Panc1 (cell line): ENCODE measurements at regions not wholly inside any gene's neighbourhood (a gene's known extent, or its start where the extent isn't known, plus 50 kb on each side); places are given as distances from the start of the nearest gene placed in this dataset.

Source experiments
- ATAC-seq: fragments of 200-7000 bp; cut with Tn5 transposase; 2 replicates; pipeline ENCODE4 v1.9.1; 2020; ENCODE audit warnings: mild to moderate bottlenecking, moderate library complexity
- BruUV-seq: library from RNA; stranded (reverse); fragments of 400-500 nt; replicated peaks from 2 replicates; lab custom pipeline; 2021; lab: Mats Ljungman, UMichigan
- CTCF ChIA-PET: fragments of 300-600 bp; sonication (Branson Sonifier 250); formaldehyde crosslinking; loops from one replicate; lab custom pipeline; 2022; ENCODE audit warnings: antibody characterized with exemption; lab: Charles Lee
- POLR2A ChIA-PET: fragments of 300-600 bp; sonication (Branson Sonifier 250); formaldehyde crosslinking; loops from one replicate; lab custom pipeline; 2022; ENCODE audit warnings: antibody characterized with exemption; lab: Charles Lee
- DNase-seq: peaks from one replicate; pipeline ENCODE4 v3.0.0-alpha.2; 2010; ENCODE audit warnings: low read depth, low spot score
- H3K27ac ChIP-seq: 2 replicates; pipeline ENCODE4 v1.5.1; 2011; ENCODE audit warnings: mild to moderate bottlenecking, low read length, inconsistent platforms
- H3K27me3 ChIP-seq: fragments of 200-500 bp; sonication (Bioruptor generic); 2 replicates; pipeline ENCODE4 v1.6.0; 2014; ENCODE audit warnings: low read length, inconsistent platforms; ENCODE audit not compliant: control insufficient read depth, insufficient read depth
- H3K36me3 ChIP-seq: fragments of 200-500 bp; sonication (Bioruptor generic); 2 replicates; pipeline ENCODE4 v1.5.1; 2014; ENCODE audit warnings: inconsistent platforms, mild to moderate bottlenecking, low read length, moderate library complexity; ENCODE audit not compliant: control insufficient read depth, insufficient read depth
- H3K4me1 ChIP-seq: 2 replicates; pipeline ENCODE4 v1.5.1; 2011; ENCODE audit warnings: inconsistent platforms, mild to moderate bottlenecking, low read length, moderate library complexity; ENCODE audit not compliant: control insufficient read depth, insufficient read depth
- H3K4me3 ChIP-seq, 2 experiments: 2 replicates each; pipeline ENCODE4 v1.5.1; 2011 to 2012; ENCODE audit warnings: low read depth in 2 of 2, low read length in 2 of 2, mild to moderate bottlenecking in 2 of 2, inconsistent platforms in 1 of 2, moderate library complexity in 1 of 2
- H3K9me3 ChIP-seq: fragments of 200-500 bp; sonication (Bioruptor generic); 2 replicates; pipeline ENCODE4 v1.5.1; 2014; ENCODE audit warnings: low read depth, mild to moderate bottlenecking, inconsistent platforms, low read length, moderate library complexity; ENCODE audit not compliant: control insufficient read depth, insufficient read depth
- CTCF ChIP-seq: fragments of 450-650 bp; IDR thresholded peaks from 2 replicates; pipeline ENCODE4 v1.5.1; 2017; ENCODE audit warnings: mild to moderate bottlenecking
- POLR2AphosphoS5 ChIP-seq: IDR thresholded peaks from 2 replicates; pipeline ENCODE4 v1.6.1; 2012; ENCODE audit warnings: mild to moderate bottlenecking, low read depth, low read length, moderate library complexity
- REST ChIP-seq, 2 experiments: IDR thresholded peaks; 2 replicates each; pipeline ENCODE4 v1.6.1; 2011 to 2012; ENCODE audit warnings: low read depth in 2 of 2, control low read depth in 1 of 2, low read length in 1 of 2, mild to moderate bottlenecking in 1 of 2, moderate library complexity in 1 of 2; ENCODE audit not compliant: insufficient read depth in 1 of 2
- SIN3A ChIP-seq: IDR thresholded peaks from 2 replicates; pipeline ENCODE4 v1.6.1; 2012; ENCODE audit warnings: low read depth, mild to moderate bottlenecking, low read length, moderate library complexity, borderline replicate concordance; ENCODE audit not compliant: insufficient read depth
- TCF7L2 ChIP-seq: IDR thresholded peaks from 2 replicates; pipeline ENCODE4 v1.6.1; 2011; ENCODE audit warnings: mild to moderate bottlenecking, low read depth, low read length, inconsistent platforms
- in situ Hi-C: cut with HindIII; loops from 2 replicates; pipeline ENCODE4 v1.10.0; 2016; ENCODE audit warnings: low sequenced_read_pairs, low pct_unique_long_range_greater_than_20kb
- intact Hi-C: fragments of 100-400 bp; cut with micrococcal nuclease; formaldehyde crosslinking; loops from one replicate; pipeline ENCODE4 v1.10.0; 2022; ENCODE audit not compliant: unreplicated experiment

- Histone ChIP-seq H3K27me3 (no peaks in the 10 kb centered on the region), H3K4me3 (no peak overlapping the region), H3K27ac (no peak overlapping the region), H3K9me3 (no peaks in the 10 kb centered on the region; the same call in 1 of the 2 replicates), H3K4me1 (no peaks in the 10 kb centered on the region), H3K36me3 (no peaks in the 10 kb centered on the region)
- intact Hi-C loops (no loop called here), in situ Hi-C loops (no loop called here)
- no TSS peak for BruUV-seq
- ATAC-seq (no peak), DNase-seq (no peak)
- ChIA-PET CTCF (no interaction called here), POLR2A (no interaction called here)
- TF ChIP-seq POLR2AphosphoS5, result no peak
- TF ChIP-seq TCF7L2, result no peak
- TF ChIP-seq SIN3A, result no peak
- TF ChIP-seq CTCF, result no peak
- TF ChIP-seq REST (IDR thresholded peaks at IDR 0.05; ENCODE audit: insufficient read depth in 1 of 2, low read depth in 2 of 2, low read length in 1 of 2), result no peak
These were observed 190.4 kb downstream of the GPR37 start for GRCh38 chr7:124575176-124575575.

- ATAC-seq (no peak), DNase-seq (no peak)
- no peak overlapping the region for H3K4me3 ChIP-seq
- intact Hi-C loops, result no loop called here
- TF ChIP-seq CTCF (no peak), POLR2AphosphoS5 (no peak), TCF7L2 (no peak), REST (IDR thresholded peaks at IDR 0.05; ENCODE audit: insufficient read depth in 1 of 2, low read depth in 2 of 2, low read length in 1 of 2) (no peak)
- ChIA-PET POLR2A (no interaction called here), CTCF (no interaction called here)
- H3K9me3 ChIP-seq, result no peaks in the 10 kb centered on the region; the same call in 1 of the 2 replicates
- H3K27ac ChIP-seq, result no peak overlapping the region
- H3K36me3 ChIP-seq, result no peaks in the 10 kb centered on the region
- BruUV-seq, result no TSS peak
- no peaks in the 10 kb centered on the region for H3K27me3 ChIP-seq
- in situ Hi-C loops, result no loop called here
- no peaks in the 10 kb centered on the region for H3K4me1 ChIP-seq
These were observed 195.0 kb downstream of the GPR37 start for GRCh38 chr7:124570558-124570957.
